ENCODE measurements at regions not wholly inside any gene's neighbourhood (a gene's known extent, or its start where the extent isn't known, plus 50 kb on each side); places are given as distances from the start of the nearest gene placed in this dataset.

GRCh38 chr10:6868036-6868725 lies 288.1 kb upstream of the PRKCQ start:
- peaks cover 3% of the 10 kb centered on the region; the same call in 1 of the 3 replicates for H3K9me3 Mint-ChIP-seq

More at GRCh38 chr10:6868036-6868725, 288.1 kb upstream of the PRKCQ start:
- 0 out of 2 replicates have a peak overlapping the region, but pooled peaks have one; percentile 76 for H2AFZ ChIP-seq
- no peaks in the 10 kb centered on the region for H3K36me3 ChIP-seq (ENCODE audit: insufficient read depth)
- peaks cover 5% of the 10 kb centered on the region; the same call in 1 of the 2 replicates for H3K9me2 ChIP-seq (ENCODE audit: insufficient read depth)
- no peak for ATAC-seq
- H3K4me1 ChIP-seq (ENCODE audit: insufficient read depth): no peaks in the 10 kb centered on the region
- H3K36me3 Mint-ChIP-seq (ENCODE audit: low read depth): no peaks in the 10 kb centered on the region
- H3F3A ChIP-seq (replicated peaks; ENCODE audit: low read depth): no peaks in the 10 kb centered on the region
- H3K4me2 ChIP-seq: no peak overlapping the region
- TF ChIP-seq STAT1 (IDR thresholded peaks at IDR 0.05; ENCODE audit: unreplicated experiment): no peak
- no peak for TF ChIP-seq ZNF462 (CRISPR knock-in tag; IDR thresholded peaks at IDR 0.05)
- TF ChIP-seq CREB1 (CRISPR knock-in tag; IDR thresholded peaks at IDR 0.05; ENCODE audit: low read depth): no peak
- TF ChIP-seq ZNF114 (CRISPR knock-in tag; IDR thresholded peaks at IDR 0.05): no peak
- TF ChIP-seq CTCF (conservative IDR thresholded peaks at IDR 0.05; ENCODE audit: low read depth in 2 of 2): no peak
- no peak for TF ChIP-seq ETS1 (IDR thresholded peaks at IDR 0.05)
- no peak for TF ChIP-seq POLR2AphosphoS5 (IDR thresholded peaks at IDR 0.05; ENCODE audit: low read depth)
- TF ChIP-seq REST (IDR thresholded peaks at IDR 0.05; ENCODE audit: unreplicated experiment): no peak
- no peak for TF ChIP-seq EZH2 (IDR thresholded peaks at IDR 0.05; ENCODE audit: low read depth, unreplicated experiment)
- TF ChIP-seq JUNB (IDR thresholded peaks at IDR 0.05; ENCODE audit: unreplicated experiment): no peak
- H3K4me1 Mint-ChIP-seq: peaks cover 5% of the 10 kb centered on the region; the same call in 2 of the 3 replicates
- no peak overlapping the region for H3K27ac Mint-ChIP-seq
- H4K20me1 ChIP-seq (replicated peaks; ENCODE audit: insufficient read depth): no peaks in the 10 kb centered on the region
- no peak overlapping the region for H3K27ac ChIP-seq (ENCODE audit: low read depth)
- no peaks in the 10 kb centered on the region for H3K27me3 ChIP-seq (ENCODE audit: insufficient read depth)
- H3K79me2 ChIP-seq (replicated peaks; ENCODE audit: insufficient read depth): no peaks in the 10 kb centered on the region
- no peaks in the 10 kb centered on the region for H3K27me3 Mint-ChIP-seq (ENCODE audit: insufficient read depth, low read depth, poor library complexity)
- no peak for DNase-seq (ENCODE audit: low spot score)
- no peak overlapping the region for H3K4me3 Mint-ChIP-seq
- H3K4me3 ChIP-seq: no peak overlapping the region
